Lower lobe of right lung (tissue), 2 donors: ENCODE measurements at regions not wholly inside any gene's neighbourhood (a gene's known extent, or its start where the extent isn't known, plus 50 kb on each side); places are given as distances from the start of the nearest gene placed in this dataset.

ENCODE experiments used
- ATAC-seq, 2 donors: fragments of 200-7000 bp; cut with Tn5 transposase; one replicate each; pipeline ENCODE4 v1.9.1; 2020 to 2022; ENCODE audit warnings: mild to moderate bottlenecking in 2 of 2, moderate library complexity in 2 of 2
- DNase-seq: peaks from one replicate; pipeline ENCODE4 v3.0.0-alpha.2; 2020
- H3K27ac ChIP-seq: fragments of 200-600 bp; one replicate; pipeline ENCODE4 v1.8.0; 2022
- H3K27me3 ChIP-seq: fragments of 200-600 bp; one replicate; pipeline ENCODE4 v1.8.0; 2022; ENCODE audit warnings: low read depth
- H3K36me3 ChIP-seq: fragments of 200-600 bp; one replicate; pipeline ENCODE4 v1.8.0; 2022; ENCODE audit warnings: mild to moderate bottlenecking
- H3K4me1 ChIP-seq: fragments of 200-600 bp; one replicate; pipeline ENCODE4 v1.8.0; 2022
- H3K4me3 ChIP-seq: fragments of 200-600 bp; one replicate; pipeline ENCODE4 v1.8.0; 2022; ENCODE audit warnings: mild to moderate bottlenecking
- H3K9me3 ChIP-seq: fragments of 200-600 bp; one replicate; pipeline ENCODE4 v1.8.0; 2022
- CTCF ChIP-seq: fragments of 200-600 bp; IDR thresholded peaks from one replicate; pipeline ENCODE4 v1.8.0; 2022; ENCODE audit warnings: antibody characterized with exemption, mild to moderate bottlenecking
- intact Hi-C: fragments of 100-400 bp; cut with DNase I; formaldehyde crosslinking; loops from one replicate; pipeline ENCODE4 v1.11.0; 2022
- donor health status: DM: no; HTN: yes; CAD: no; lungs with severe emphysema.

- Histone ChIP-seq H3K4me3 (no peak overlapping the region), H3K9me3 (no peaks in the 10 kb centered on the region), H3K27me3 (no peaks in the 10 kb centered on the region), H3K4me1 (no peaks in the 10 kb centered on the region), H3K27ac (no peak overlapping the region), H3K36me3 (no peaks in the 10 kb centered on the region)
- DNase-seq (no peak), ATAC-seq (no peak)
- intact Hi-C loops = no loop called here
- TF ChIP-seq CTCF = no peak
Measured at GRCh38 chr2:145807968-145808367, 1288.0 kb upstream of the ZEB2 start.

GRCh38 chr2:145807554-145807953 lies 1287.6 kb upstream of the ZEB2 start:
- no peaks in the 10 kb centered on the region for H3K27me3 ChIP-seq
- H3K4me3 ChIP-seq = no peak overlapping the region
- TF ChIP-seq CTCF = no peak
- ATAC-seq (no peak), DNase-seq (no peak)
- H3K4me1 ChIP-seq = no peaks in the 10 kb centered on the region
- H3K27ac ChIP-seq = no peak overlapping the region
- H3K36me3 ChIP-seq = no peaks in the 10 kb centered on the region
- intact Hi-C loops = no loop called here
- no peaks in the 10 kb centered on the region for H3K9me3 ChIP-seq

GRCh38 chr2:145806546-145806945 lies 1286.6 kb upstream of the ZEB2 start:
- TF ChIP-seq CTCF = no peak
- no peak overlapping the region for H3K4me3 ChIP-seq
- no peak overlapping the region for H3K27ac ChIP-seq
- no peaks in the 10 kb centered on the region for H3K4me1 ChIP-seq
- H3K27me3 ChIP-seq = no peaks in the 10 kb centered on the region
- intact Hi-C loops = no loop called here
- DNase-seq (no peak), ATAC-seq (no peak)
- no peaks in the 10 kb centered on the region for H3K9me3 ChIP-seq
- no peaks in the 10 kb centered on the region for H3K36me3 ChIP-seq

GRCh38 chr2:145802133-145802532 lies 1282.2 kb upstream of the ZEB2 start:
- intact Hi-C loops = no loop called here

GRCh38 chr2:145801210-145801609 lies 1281.3 kb upstream of the ZEB2 start:
- Histone ChIP-seq H3K4me1 (no peaks in the 10 kb centered on the region), H3K27me3 (no peaks in the 10 kb centered on the region), H3K36me3 (no peaks in the 10 kb centered on the region), H3K9me3 (no peaks in the 10 kb centered on the region), H3K27ac (no peak overlapping the region), H3K4me3 (no peak overlapping the region)
- no peak for DNase-seq
- intact Hi-C loops = no loop called here
- ATAC-seq = no peak
- TF ChIP-seq CTCF = no peak

More at GRCh38 chr2:145802133-145802532, 1282.2 kb upstream of the ZEB2 start:
- ATAC-seq (no peak), DNase-seq (no peak)
- no peak overlapping the region for H3K27ac ChIP-seq
- H3K4me3 ChIP-seq = no peak overlapping the region
- H3K27me3 ChIP-seq = no peaks in the 10 kb centered on the region
- H3K36me3 ChIP-seq = no peaks in the 10 kb centered on the region
- no peaks in the 10 kb centered on the region for H3K9me3 ChIP-seq
- H3K4me1 ChIP-seq = no peaks in the 10 kb centered on the region
- no peak for TF ChIP-seq CTCF
